ENCODE measurements at regions not wholly inside any gene's neighbourhood (a gene's known extent, or its start where the extent isn't known, plus 50 kb on each side); places are given as distances from the start of the nearest gene placed in this dataset.

DNA sequence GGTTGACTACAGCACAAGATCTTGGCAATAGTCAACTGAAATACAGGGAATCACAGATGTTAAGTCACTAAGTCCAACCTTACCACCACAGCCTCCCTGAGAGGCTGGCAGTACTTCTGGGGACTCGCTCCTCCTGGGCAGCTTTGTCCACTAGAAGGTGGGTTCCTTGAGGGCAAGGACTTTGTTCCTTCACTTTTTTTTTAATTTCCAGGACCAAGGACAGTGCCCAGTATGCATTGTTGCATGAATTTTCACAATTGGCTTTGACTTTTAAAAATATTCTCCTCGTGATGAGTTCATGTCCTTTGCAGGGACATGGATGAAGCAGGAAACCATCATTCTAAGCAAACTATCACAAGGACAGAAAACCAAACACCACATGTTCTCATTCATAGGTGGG lies 96.7 kb upstream of the IGSF21 start:
- peaks cover 0 to 4% (median 0%) of the 10 kb centered on the region in 3 donors for H3K9me3 Mint-ChIP-seq
- no peak for ATAC-seq (replicated peaks in 1 of 4)
- H3K27ac ChIP-seq (ENCODE audit: low read length) = no peak overlapping the region

DNA sequence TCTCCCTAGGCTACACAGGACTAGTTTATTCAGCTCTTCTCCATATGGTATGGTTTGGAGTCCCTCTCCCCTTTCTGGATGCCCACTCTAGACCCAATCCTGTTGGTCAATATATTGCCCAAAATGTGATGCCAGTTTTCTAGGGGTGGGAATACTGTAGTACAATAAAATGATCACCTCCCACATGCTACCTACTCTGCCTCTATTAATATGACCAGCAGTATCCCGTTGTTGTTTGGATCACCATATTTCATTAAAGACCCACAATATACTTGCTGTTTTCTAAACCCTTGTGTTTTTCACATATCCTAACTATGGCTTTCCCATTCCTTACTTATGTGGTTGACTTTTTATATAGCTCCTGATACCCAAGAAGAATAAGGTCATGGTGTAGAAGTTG lies 95.9 kb upstream of the IGSF21 start:
- Mint-ChIP-seq H3K4me1 (no peaks in the 10 kb centered on the region), H3K36me3 (no peaks in the 10 kb centered on the region), H3K9me3 (peaks cover 0 to 4% (median 4%) of the 10 kb centered on the region in 3 donors), H3K27me3 (peaks cover 29 to 45% of the 10 kb centered on the region in 2 donors), H3K27ac (no peak overlapping the region), H3K4me3 (no peak overlapping the region)
- DNase-seq (no peak), ATAC-seq (replicated peaks in 1 of 4) (no peak)
- Histone ChIP-seq H3K4me3 (ENCODE audit: control insufficient read depth in 1 of 2, extremely low read depth in 1 of 2, low read length in 1 of 2) (no peak overlapping the region), H3K27ac (ENCODE audit: low read length) (no peak overlapping the region), H3K27me3 (replicated peaks in 1 of 2; ENCODE audit: control insufficient read depth in 2 of 2, extremely low read depth in 1 of 2, insufficient read depth in 2 of 2, low read length in 1 of 2) (peaks cover 0 to 28% of the 10 kb centered on the region in 2 experiments), H3K36me3 (ENCODE audit: control insufficient read depth in 2 of 2, extremely low read depth in 1 of 2, insufficient read depth in 1 of 2, low read length in 1 of 2) (no peaks in the 10 kb centered on the region), H3K4me1 (ENCODE audit: control insufficient read depth in 1 of 2, extremely low read depth in 1 of 2, insufficient read depth in 2 of 2, low read length in 2 of 2) (no peaks in the 10 kb centered on the region), H3K9me3 (no peaks in the 10 kb centered on the region)
- POLR2A ChIA-PET = no interaction called here
- CTCF ChIA-PET = no interaction called here
- WGBS (ENCODE audit: insufficient coverage) = no CpG with 5 or more reads among the region's 1 CpG

More for the DNA sequence above, 96.7 kb upstream of the IGSF21 start:
- Histone ChIP-seq H3K4me3 (ENCODE audit: control insufficient read depth in 1 of 2, extremely low read depth in 1 of 2, low read length in 1 of 2) (no peak overlapping the region), H3K36me3 (ENCODE audit: control insufficient read depth in 2 of 2, extremely low read depth in 1 of 2, insufficient read depth in 1 of 2, low read length in 1 of 2) (no peaks in the 10 kb centered on the region), H3K9me3 (no peaks in the 10 kb centered on the region), H3K4me1 (ENCODE audit: control insufficient read depth in 1 of 2, extremely low read depth in 1 of 2, insufficient read depth in 2 of 2, low read length in 2 of 2) (no peaks in the 10 kb centered on the region), H3K27me3 (replicated peaks in 1 of 2; ENCODE audit: control insufficient read depth in 2 of 2, extremely low read depth in 1 of 2, insufficient read depth in 2 of 2, low read length in 1 of 2) (peaks cover 0 to 32% of the 10 kb centered on the region in 2 experiments)
- ChIA-PET POLR2A (no interaction called here), CTCF (no interaction called here)
- H3K36me3 Mint-ChIP-seq = no peaks in the 10 kb centered on the region
- H3K27ac Mint-ChIP-seq = no peak overlapping the region
- H3K4me1 Mint-ChIP-seq = no peaks in the 10 kb centered on the region
- H3K27me3 Mint-ChIP-seq = peaks cover 30 to 45% of the 10 kb centered on the region in 2 donors
- WGBS (ENCODE audit: insufficient coverage) = no CpG with 5 or more reads among the region's 2 CpGs
- H3K4me3 Mint-ChIP-seq = no peak overlapping the region
- DNase-seq = no peak

DNA sequence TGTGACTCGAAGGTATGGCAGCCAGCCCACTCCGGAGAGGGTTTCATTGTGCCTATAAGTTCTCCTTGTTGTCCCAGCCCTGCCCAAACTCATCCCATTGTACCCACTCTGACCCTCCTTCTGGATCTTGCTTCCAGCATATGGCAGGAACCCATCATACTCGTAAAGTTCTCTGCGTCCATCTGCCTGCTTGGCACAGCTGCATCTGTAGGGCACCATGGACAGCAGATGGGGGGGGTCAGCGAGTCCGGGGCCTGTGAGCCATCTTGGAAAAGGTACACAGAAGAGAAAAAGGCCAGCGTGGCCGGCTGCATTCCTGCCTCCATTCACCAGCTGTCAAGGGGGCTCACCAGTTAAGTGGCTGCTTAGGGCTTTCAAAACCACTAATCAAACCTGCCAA lies 94.9 kb upstream of the IGSF21 start:
- 75% methylated on average over 6 of the region's 8 CpGs for WGBS (ENCODE audit: insufficient coverage)
- no peaks in the 10 kb centered on the region for H3K36me3 ChIP-seq (ENCODE audit: control insufficient read depth in 2 of 2, extremely low read depth in 1 of 2, insufficient read depth in 1 of 2, low read length in 1 of 2)
- no peak overlapping the region for H3K4me3 Mint-ChIP-seq
- DNase-seq = no peak
- no peak overlapping the region for H3K27ac Mint-ChIP-seq
- no peak overlapping the region for H3K4me3 ChIP-seq (ENCODE audit: control insufficient read depth in 1 of 2, extremely low read depth in 1 of 2, low read length in 1 of 2)
- peaks cover 26 to 41% of the 10 kb centered on the region in 2 donors for H3K27me3 Mint-ChIP-seq
- no peaks in the 10 kb centered on the region for H3K9me3 ChIP-seq
- ChIA-PET POLR2A (no interaction called here), CTCF (no interaction called here)
- H3K4me1 ChIP-seq (ENCODE audit: control insufficient read depth in 1 of 2, extremely low read depth in 1 of 2, insufficient read depth in 2 of 2, low read length in 2 of 2) = no peaks in the 10 kb centered on the region
- H3K27me3 ChIP-seq (replicated peaks in 1 of 2; ENCODE audit: control insufficient read depth in 2 of 2, extremely low read depth in 1 of 2, insufficient read depth in 2 of 2, low read length in 1 of 2) = peaks cover 0 to 23% of the 10 kb centered on the region in 2 experiments
- H3K27ac ChIP-seq (ENCODE audit: low read length) = no peak overlapping the region
- ATAC-seq (replicated peaks in 1 of 4) = no peak
- H3K9me3 Mint-ChIP-seq = peaks cover 0 to 4% (median 4%) of the 10 kb centered on the region in 3 donors
- no peaks in the 10 kb centered on the region for H3K36me3 Mint-ChIP-seq
- H3K4me1 Mint-ChIP-seq = no peaks in the 10 kb centered on the region

DNA sequence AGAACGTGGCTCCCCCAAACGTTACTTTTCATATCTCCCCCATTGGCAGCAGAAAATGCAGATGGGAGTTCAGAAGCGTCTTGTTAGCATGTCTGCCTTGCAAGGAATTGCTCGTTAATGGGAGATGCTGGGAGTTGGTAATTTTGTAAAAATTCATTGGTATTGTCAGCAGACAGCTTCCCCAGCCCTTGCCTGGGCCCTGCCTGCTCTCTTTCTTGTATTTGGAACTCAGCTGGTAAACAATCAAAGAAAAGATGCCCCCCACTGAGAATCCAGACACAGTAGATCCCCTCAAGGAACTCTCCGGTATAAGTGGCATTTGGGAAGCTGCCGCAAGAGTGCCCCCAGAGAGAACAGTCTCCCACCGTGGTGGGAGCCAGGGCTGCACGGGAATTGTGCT lies 94.4 kb upstream of the IGSF21 start:
- Mint-ChIP-seq H3K27me3 (peaks cover 24 to 41% of the 10 kb centered on the region in 2 donors), H3K36me3 (no peaks in the 10 kb centered on the region), H3K27ac (no peak overlapping the region), H3K4me3 (no peak overlapping the region), H3K4me1 (no peaks in the 10 kb centered on the region), H3K9me3 (peaks cover 0 to 4% (median 4%) of the 10 kb centered on the region in 3 donors)
- H3K4me1 ChIP-seq (ENCODE audit: control insufficient read depth in 1 of 2, extremely low read depth in 1 of 2, insufficient read depth in 2 of 2, low read length in 2 of 2) = no peaks in the 10 kb centered on the region
- ATAC-seq (replicated peaks in 1 of 4) (no peak), DNase-seq (no peak)
- H3K9me3 ChIP-seq = no peaks in the 10 kb centered on the region
- POLR2A ChIA-PET = no interaction called here
- CTCF ChIA-PET = no interaction called here
- H3K36me3 ChIP-seq (ENCODE audit: control insufficient read depth in 2 of 2, extremely low read depth in 1 of 2, insufficient read depth in 1 of 2, low read length in 1 of 2) = no peaks in the 10 kb centered on the region
- no peak overlapping the region for H3K27ac ChIP-seq (ENCODE audit: low read length)
- H3K27me3 ChIP-seq (replicated peaks in 1 of 2; ENCODE audit: control insufficient read depth in 2 of 2, extremely low read depth in 1 of 2, insufficient read depth in 2 of 2, low read length in 1 of 2) = peaks cover 0 to 20% of the 10 kb centered on the region in 2 experiments
- WGBS (ENCODE audit: insufficient coverage) = 64% methylated on average over 5 of the region's 8 CpGs
- H3K4me3 ChIP-seq (ENCODE audit: control insufficient read depth in 1 of 2, extremely low read depth in 1 of 2, low read length in 1 of 2) = no peak overlapping the region

- Histone ChIP-seq H3K4me1 (ENCODE audit: control insufficient read depth in 1 of 2, extremely low read depth in 1 of 2, insufficient read depth in 2 of 2, low read length in 2 of 2) (no peaks in the 10 kb centered on the region), H3K36me3 (ENCODE audit: control insufficient read depth in 2 of 2, extremely low read depth in 1 of 2, insufficient read depth in 1 of 2, low read length in 1 of 2) (no peaks in the 10 kb centered on the region), H3K9me3 (no peaks in the 10 kb centered on the region), H3K4me3 (ENCODE audit: control insufficient read depth in 1 of 2, extremely low read depth in 1 of 2, low read length in 1 of 2) (no peak overlapping the region), H3K27ac (ENCODE audit: low read length) (no peak overlapping the region), H3K27me3 (replicated peaks in 1 of 2; ENCODE audit: control insufficient read depth in 2 of 2, extremely low read depth in 1 of 2, insufficient read depth in 2 of 2, low read length in 1 of 2) (peaks cover 0 to 18% of the 10 kb centered on the region in 2 experiments)
- POLR2A ChIA-PET = no interaction called here
- no peak for DNase-seq
- WGBS (ENCODE audit: insufficient coverage) = 79% methylated on average over 8 of the region's 8 CpGs
- Mint-ChIP-seq H3K9me3 (peaks cover 0 to 4% (median 4%) of the 10 kb centered on the region in 3 donors), H3K36me3 (no peaks in the 10 kb centered on the region), H3K4me3 (no peak overlapping the region), H3K27ac (no peak overlapping the region), H3K4me1 (no peaks in the 10 kb centered on the region), H3K27me3 (peaks cover 21 to 33% of the 10 kb centered on the region in 2 donors)
- no peak for ATAC-seq (replicated peaks in 1 of 4)
- CTCF ChIA-PET = no interaction called here
Measured at GRCh38 chr1:18015719-18016118, 91.9 kb upstream of the IGSF21 start.

DNA sequence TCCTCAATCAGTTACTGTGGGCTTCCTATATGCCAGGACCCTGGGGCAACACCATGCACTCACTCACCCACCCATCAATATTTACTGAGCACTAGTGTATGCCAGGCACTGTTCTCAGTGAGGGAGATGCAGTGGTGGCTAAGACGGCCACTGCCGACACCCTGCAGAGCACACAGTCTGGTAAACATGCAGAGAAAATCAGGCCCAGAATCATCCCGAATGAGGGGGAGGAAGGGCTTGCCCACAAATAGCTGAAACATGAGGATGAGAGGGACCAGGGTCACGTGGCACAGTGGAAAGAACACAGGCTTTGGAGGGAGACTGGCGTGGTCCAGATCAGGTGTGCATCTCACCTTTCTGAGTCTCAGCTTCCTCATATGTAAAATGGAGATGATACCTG lies 89.2 kb upstream of the IGSF21 start:
- H3K4me1 ChIP-seq (ENCODE audit: control insufficient read depth in 1 of 2, extremely low read depth in 1 of 2, insufficient read depth in 2 of 2, low read length in 2 of 2) = no peaks in the 10 kb centered on the region
- H3K9me3 ChIP-seq = no peaks in the 10 kb centered on the region
- CTCF ChIA-PET = no interaction called here
- H3K27ac ChIP-seq (ENCODE audit: low read length) = no peak overlapping the region
- POLR2A ChIA-PET = no interaction called here
- Mint-ChIP-seq H3K4me3 (no peak overlapping the region), H3K36me3 (no peaks in the 10 kb centered on the region), H3K4me1 (no peaks in the 10 kb centered on the region), H3K27ac (no peak overlapping the region), H3K9me3 (peaks cover 0 to 4% (median 0%) of the 10 kb centered on the region in 3 donors), H3K27me3 (peaks cover 31 to 38% of the 10 kb centered on the region in 2 donors)
- H3K27me3 ChIP-seq (replicated peaks in 1 of 2; ENCODE audit: control insufficient read depth in 2 of 2, extremely low read depth in 1 of 2, insufficient read depth in 2 of 2, low read length in 1 of 2) = peaks cover 0 to 28% of the 10 kb centered on the region in 2 experiments
- no peak for DNase-seq
- WGBS (ENCODE audit: insufficient coverage) = 55% methylated on average over 4 of the region's 5 CpGs
- no peak overlapping the region for H3K4me3 ChIP-seq (ENCODE audit: control insufficient read depth in 1 of 2, extremely low read depth in 1 of 2, low read length in 1 of 2)
- no peaks in the 10 kb centered on the region for H3K36me3 ChIP-seq (ENCODE audit: control insufficient read depth in 2 of 2, extremely low read depth in 1 of 2, insufficient read depth in 1 of 2, low read length in 1 of 2)
- ATAC-seq (replicated peaks in 1 of 4) = no peak

Data from T-cell (primary cell).